Muscle layer of duodenum (tissue), 2 donors: ENCODE measurements at regions not wholly inside any gene's neighbourhood (a gene's known extent, or its start where the extent isn't known, plus 50 kb on each side); places are given as distances from the start of the nearest gene placed in this dataset.

ENCODE experiments used
- H3K27ac ChIP-seq: one replicate; pipeline ENCODE4 v1.7.0; 2013; ENCODE audit warnings: mild to moderate bottlenecking, low read length
- H3K27me3 ChIP-seq: one replicate; pipeline ENCODE4 v1.7.0; 2013; ENCODE audit warnings: low read depth, mild to moderate bottlenecking, control low read depth, low read length
- H3K36me3 ChIP-seq, 2 donors: one replicate each; pipeline ENCODE4 v1.7.0; 2013; ENCODE audit warnings: low read length in 2 of 2, control low read depth in 1 of 2, mild to moderate bottlenecking in 1 of 2; ENCODE audit not compliant: insufficient read depth in 2 of 2, control insufficient read depth in 1 of 2
- H3K4me1 ChIP-seq, 2 donors: one replicate each; pipeline ENCODE4 v1.7.0; 2013; ENCODE audit warnings: low read length in 2 of 2, mild to moderate bottlenecking in 2 of 2, control low read depth in 1 of 2, moderate library complexity in 1 of 2; ENCODE audit not compliant: insufficient read depth in 2 of 2, control insufficient read depth in 1 of 2
- H3K4me3 ChIP-seq, 2 donors: one replicate each; pipeline ENCODE4 v1.7.0; 2013; ENCODE audit warnings: low read length in 2 of 2, low read depth in 1 of 2, mild to moderate bottlenecking in 1 of 2
- H3K9me3 ChIP-seq, 2 donors: one replicate each; pipeline ENCODE4 v1.7.0; 2013; ENCODE audit warnings: low read length in 2 of 2, control low read depth in 1 of 2, mild to moderate bottlenecking in 1 of 2; ENCODE audit not compliant: control insufficient read depth in 1 of 2
- donor health status: healthy.

- H3K4me1 ChIP-seq, result no peaks in the 10 kb centered on the region
- no peaks in the 10 kb centered on the region for H3K36me3 ChIP-seq
- H3K4me3 ChIP-seq, result no peak overlapping the region
- no peaks in the 10 kb centered on the region for H3K27me3 ChIP-seq
- H3K27ac ChIP-seq, result no peak overlapping the region
- no peaks in the 10 kb centered on the region for H3K9me3 ChIP-seq
Observed at GRCh38 chr2:48173141-48173540, 141.3 kb upstream of the FOXN2 start.

DNA sequence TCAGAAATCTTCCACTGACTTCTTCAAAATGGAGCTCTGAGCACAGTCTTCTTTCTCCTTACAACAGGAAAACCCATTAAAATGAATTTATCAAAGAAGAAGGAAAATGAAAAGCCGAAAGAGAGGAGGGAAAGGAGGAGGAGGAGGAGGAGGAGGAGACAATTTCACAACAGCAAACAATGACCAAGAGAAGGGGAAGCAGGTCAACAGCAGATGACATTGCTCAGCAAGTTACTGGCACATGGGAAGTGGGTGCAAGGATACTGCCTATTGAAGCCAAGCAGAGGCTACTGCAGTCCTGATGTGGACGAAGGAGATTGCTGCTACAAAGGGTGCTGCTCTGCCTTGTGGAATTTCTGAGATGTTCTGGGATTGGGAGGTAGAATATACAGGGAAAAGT lies 140.0 kb upstream of the FOXN2 start:
- H3K36me3 ChIP-seq, result no peaks in the 10 kb centered on the region
- no peak overlapping the region for H3K4me3 ChIP-seq
- H3K27ac ChIP-seq, result no peak overlapping the region
- no peaks in the 10 kb centered on the region for H3K4me1 ChIP-seq
- no peaks in the 10 kb centered on the region for H3K9me3 ChIP-seq
- no peaks in the 10 kb centered on the region for H3K27me3 ChIP-seq

GRCh38 chr2:48175254-48175653 lies 139.2 kb upstream of the FOXN2 start:
- no peaks in the 10 kb centered on the region for H3K36me3 ChIP-seq
- H3K4me1 ChIP-seq, result no peaks in the 10 kb centered on the region
- no peak overlapping the region for H3K4me3 ChIP-seq
- H3K9me3 ChIP-seq, result no peaks in the 10 kb centered on the region
- H3K27ac ChIP-seq, result no peak overlapping the region
- H3K27me3 ChIP-seq, result no peaks in the 10 kb centered on the region

DNA sequence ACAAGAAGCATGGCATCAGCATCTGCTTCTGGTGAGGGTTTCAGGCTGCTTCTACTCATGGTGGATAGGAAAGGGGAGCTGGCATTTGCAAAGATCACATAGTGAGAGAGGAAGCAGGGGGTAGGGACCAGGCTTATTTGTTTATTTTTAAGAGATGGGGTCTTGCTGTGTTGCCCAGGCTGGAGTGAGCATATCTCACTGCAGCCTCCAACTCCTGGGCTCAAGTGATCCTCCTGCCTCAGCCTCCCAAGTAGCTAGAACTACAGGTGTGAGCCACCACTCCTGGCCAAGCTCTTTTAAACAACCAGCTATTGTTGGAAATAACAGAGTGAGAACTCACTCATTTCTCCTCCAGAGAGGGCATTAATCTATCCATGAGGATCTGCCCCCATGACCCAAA lies 138.8 kb upstream of the FOXN2 start:
- Histone ChIP-seq H3K4me1 (no peaks in the 10 kb centered on the region), H3K9me3 (no peaks in the 10 kb centered on the region), H3K27me3 (no peaks in the 10 kb centered on the region), H3K36me3 (no peaks in the 10 kb centered on the region), H3K4me3 (no peak overlapping the region), H3K27ac (no peak overlapping the region)

GRCh38 chr2:48176876-48177275 lies 137.6 kb upstream of the FOXN2 start:
- H3K9me3 ChIP-seq, result no peaks in the 10 kb centered on the region
- no peak overlapping the region for H3K4me3 ChIP-seq
- H3K27me3 ChIP-seq, result no peaks in the 10 kb centered on the region
- H3K27ac ChIP-seq, result no peak overlapping the region
- no peaks in the 10 kb centered on the region for H3K4me1 ChIP-seq
- no peaks in the 10 kb centered on the region for H3K36me3 ChIP-seq

GRCh38 chr2:48178611-48179010 lies 135.9 kb upstream of the FOXN2 start:
- no peak overlapping the region for H3K4me3 ChIP-seq
- no peaks in the 10 kb centered on the region for H3K4me1 ChIP-seq
- no peaks in the 10 kb centered on the region for H3K9me3 ChIP-seq
- no peak overlapping the region for H3K27ac ChIP-seq
- H3K27me3 ChIP-seq, result no peaks in the 10 kb centered on the region
- H3K36me3 ChIP-seq, result no peaks in the 10 kb centered on the region

GRCh38 chr2:48180557-48180956 lies 133.9 kb upstream of the FOXN2 start:
- no peaks in the 10 kb centered on the region for H3K27me3 ChIP-seq
- H3K4me1 ChIP-seq, result no peaks in the 10 kb centered on the region
- H3K9me3 ChIP-seq, result no peaks in the 10 kb centered on the region
- no peak overlapping the region for H3K27ac ChIP-seq
- no peak overlapping the region for H3K4me3 ChIP-seq
- no peaks in the 10 kb centered on the region for H3K36me3 ChIP-seq

- Histone ChIP-seq H3K4me3 (no peak overlapping the region), H3K36me3 (no peaks in the 10 kb centered on the region), H3K27me3 (no peaks in the 10 kb centered on the region), H3K27ac (no peak overlapping the region), H3K9me3 (no peaks in the 10 kb centered on the region), H3K4me1 (no peaks in the 10 kb centered on the region)
Observed at GRCh38 chr2:48183276-48183675, 131.2 kb upstream of the FOXN2 start.

DNA sequence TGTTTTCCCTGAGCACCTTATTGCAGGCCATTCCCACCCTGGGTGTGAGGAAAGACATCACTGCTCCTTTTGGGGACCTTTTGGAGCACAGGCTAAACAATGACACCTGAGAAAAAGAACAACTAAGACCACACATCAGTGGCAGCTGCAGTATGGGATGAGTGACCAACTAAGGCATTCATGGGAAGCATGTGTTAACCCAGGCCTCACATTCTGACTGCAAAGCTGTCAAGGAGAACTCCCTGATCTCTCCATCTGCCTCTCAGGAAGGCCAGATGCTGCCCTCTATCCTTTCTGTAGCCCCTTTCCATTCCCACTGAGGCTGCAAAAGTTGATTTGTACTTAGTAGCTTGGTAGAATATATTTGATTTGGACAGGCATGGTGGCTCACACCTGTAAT lies 130.5 kb upstream of the FOXN2 start:
- Histone ChIP-seq H3K4me3 (no peak overlapping the region), H3K27me3 (no peaks in the 10 kb centered on the region), H3K27ac (no peak overlapping the region), H3K36me3 (no peaks in the 10 kb centered on the region), H3K9me3 (no peaks in the 10 kb centered on the region), H3K4me1 (no peaks in the 10 kb centered on the region)

DNA sequence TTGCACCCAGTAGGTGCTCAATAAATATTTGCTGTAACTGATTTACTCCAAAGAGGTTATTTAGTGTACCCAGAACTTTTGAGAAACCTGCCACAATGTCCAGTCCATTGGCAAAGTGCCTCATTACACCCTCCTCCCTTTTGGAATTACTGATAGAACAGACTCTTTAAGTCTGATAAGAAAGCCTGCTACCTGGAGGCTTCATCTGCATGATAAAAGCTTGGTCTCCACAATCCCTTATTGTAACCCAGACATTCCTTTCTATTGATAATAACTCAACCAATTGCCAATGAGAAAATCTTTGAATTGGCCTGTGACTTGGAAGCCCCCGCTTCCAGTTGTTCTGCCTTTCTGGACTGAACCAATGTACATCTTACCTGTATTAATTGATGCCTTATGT lies 127.0 kb upstream of the FOXN2 start:
- Histone ChIP-seq H3K4me3 (no peak overlapping the region), H3K4me1 (no peaks in the 10 kb centered on the region), H3K27me3 (no peaks in the 10 kb centered on the region), H3K9me3 (no peaks in the 10 kb centered on the region), H3K36me3 (no peaks in the 10 kb centered on the region), H3K27ac (no peak overlapping the region)

- Histone ChIP-seq H3K27me3 (no peaks in the 10 kb centered on the region), H3K36me3 (no peaks in the 10 kb centered on the region), H3K27ac (no peak overlapping the region), H3K9me3 (no peaks in the 10 kb centered on the region), H3K4me1 (no peaks in the 10 kb centered on the region), H3K4me3 (no peak overlapping the region)
Observed at GRCh38 chr2:48189552-48190228, 124.8 kb upstream of the FOXN2 start.

DNA sequence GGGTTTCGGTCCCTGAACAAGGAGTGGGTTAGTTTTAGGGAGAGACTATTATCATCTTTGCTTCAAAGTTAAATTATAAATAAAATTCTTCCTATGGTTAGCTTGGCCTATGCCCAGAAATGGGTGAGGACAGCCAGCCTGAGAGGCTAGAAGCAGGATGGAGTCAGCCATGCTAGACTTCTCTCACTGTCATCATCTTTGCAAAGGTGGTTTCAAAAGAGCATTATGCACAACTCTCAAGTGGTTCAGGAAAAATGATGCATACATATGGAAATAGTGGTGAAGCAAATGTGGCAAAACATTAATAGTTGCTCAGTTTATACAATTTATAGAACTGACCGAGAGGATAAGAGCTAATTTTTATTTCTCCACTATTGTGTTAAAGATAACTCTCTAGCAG lies 124.3 kb upstream of the FOXN2 start:
- Histone ChIP-seq H3K4me3 (no peak overlapping the region), H3K27ac (no peak overlapping the region), H3K27me3 (no peaks in the 10 kb centered on the region), H3K9me3 (no peaks in the 10 kb centered on the region), H3K4me1 (no peaks in the 10 kb centered on the region), H3K36me3 (no peaks in the 10 kb centered on the region)
